Astrocyte (in vitro differentiated cells and primary cell): ENCODE measurements at regions not wholly inside any gene's neighbourhood (a gene's known extent, or its start where the extent isn't known, plus 50 kb on each side); places are given as distances from the start of the nearest gene placed in this dataset.

ENCODE experiments used
- DNase-seq: peaks from one replicate; pipeline ENCODE4 v3.0.0-alpha.2; 2010; ENCODE audit warnings: low read depth
- FAIRE-seq: peaks from 2 replicates; lab custom pipeline; 2011; peaks lifted over from hg19 to GRCh38; lab: Jason Lieb, UNC
- H2AFZ ChIP-seq: 2 replicates; pipeline ENCODE4 v1.6.0; 2012; ENCODE audit warnings: low read depth, low read length, inconsistent platforms
- H3K27ac ChIP-seq: 2 replicates; pipeline ENCODE4 v1.5.1; 2011; ENCODE audit warnings: low read depth, low read length, inconsistent platforms
- H3K27me3 ChIP-seq: 2 replicates; pipeline ENCODE4 v1.6.0; 2011; ENCODE audit warnings: low read length, inconsistent platforms; ENCODE audit not compliant: insufficient read depth
- H3K36me3 ChIP-seq: 2 replicates; pipeline ENCODE4 v1.5.1; 2011; ENCODE audit warnings: low read length, inconsistent platforms; ENCODE audit not compliant: insufficient read depth
- H3K4me1 ChIP-seq: 2 replicates; pipeline ENCODE4 v1.5.1; 2011; ENCODE audit warnings: low read length, inconsistent platforms; ENCODE audit not compliant: insufficient read depth
- H3K4me2 ChIP-seq: 2 replicates; pipeline ENCODE4 v1.6.0; 2012; ENCODE audit warnings: low read length, inconsistent platforms
- H3K4me3 ChIP-seq: 2 replicates; pipeline ENCODE4 v1.5.1; 2011; ENCODE audit warnings: low read depth, mild to moderate bottlenecking, low read length, inconsistent platforms; ENCODE audit not compliant: insufficient read depth
- H3K79me2 ChIP-seq: 2 replicates; pipeline ENCODE4 v1.6.0; 2012; ENCODE audit warnings: mild to moderate bottlenecking, low read length, inconsistent platforms; ENCODE audit not compliant: insufficient read depth
- H3K9ac ChIP-seq: 2 replicates; pipeline ENCODE4 v1.6.0; 2012; ENCODE audit warnings: mild to moderate bottlenecking, low read length, inconsistent platforms
- H3K9me3 ChIP-seq: 2 replicates; pipeline ENCODE4 v1.5.1; 2012; ENCODE audit warnings: low read depth, mild to moderate bottlenecking, low read length, inconsistent platforms; ENCODE audit not compliant: insufficient read depth
- H4K20me1 ChIP-seq: 2 replicates; pipeline ENCODE4 v1.6.0; 2012; ENCODE audit warnings: low read length, inconsistent platforms; ENCODE audit not compliant: insufficient read depth
- H3K27ac Mint-ChIP-seq: one replicate; pipeline ENCODE4 v1.8.0; 2021; ENCODE audit warnings: mild to moderate bottlenecking, mixed read lengths; ENCODE audit not compliant: unreplicated experiment
- H3K27me3 Mint-ChIP-seq: one replicate; pipeline ENCODE4 v1.8.0; 2021; ENCODE audit warnings: low read depth, mixed read lengths; ENCODE audit not compliant: unreplicated experiment
- H3K36me3 Mint-ChIP-seq: one replicate; pipeline ENCODE4 v1.8.0; 2021; ENCODE audit warnings: low read depth, mixed read lengths; ENCODE audit not compliant: unreplicated experiment
- H3K4me1 Mint-ChIP-seq: one replicate; pipeline ENCODE4 v1.8.0; 2021; ENCODE audit warnings: low read depth, mixed read lengths; ENCODE audit not compliant: unreplicated experiment
- H3K4me3 Mint-ChIP-seq: one replicate; pipeline ENCODE4 v1.8.0; 2021; ENCODE audit warnings: mild to moderate bottlenecking, moderate library complexity, mixed read lengths; ENCODE audit not compliant: unreplicated experiment
- H3K9me3 Mint-ChIP-seq: one replicate; pipeline ENCODE4 v1.8.0; 2021; ENCODE audit warnings: mild to moderate bottlenecking, mixed read lengths; ENCODE audit not compliant: unreplicated experiment
- CTCF ChIP-seq: IDR thresholded peaks from 2 replicates; pipeline ENCODE4 v1.5.1; 2011; ENCODE audit warnings: low read depth, mild to moderate bottlenecking, inconsistent platforms, low read length, moderate library complexity; ENCODE audit not compliant: insufficient read depth
- EZH2 ChIP-seq: IDR thresholded peaks from 2 replicates; pipeline ENCODE4 v1.6.1; 2012; ENCODE audit warnings: mild to moderate bottlenecking, low read length, inconsistent platforms; ENCODE audit not compliant: insufficient read depth

GRCh38 chr3:87553058-87553457 lies 276.7 kb upstream of the POU1F1 start:
- H3K79me2 ChIP-seq = no peaks in the 10 kb centered on the region

GRCh38 chr3:87550892-87551291 lies 274.5 kb upstream of the POU1F1 start:
- H3K36me3 Mint-ChIP-seq = no peaks in the 10 kb centered on the region
- TF ChIP-seq CTCF = no peak
- no peak for TF ChIP-seq EZH2
- FAIRE-seq (no peak), DNase-seq (no peak)
- no peaks in the 10 kb centered on the region for H4K20me1 ChIP-seq
- no peaks in the 10 kb centered on the region for H3K27me3 Mint-ChIP-seq
- no peak overlapping the region for H3K27ac ChIP-seq
- H3K4me1 Mint-ChIP-seq = no peaks in the 10 kb centered on the region
- H3K36me3 ChIP-seq = no peaks in the 10 kb centered on the region
- no peak overlapping the region for H3K4me3 ChIP-seq
- H3K9me3 Mint-ChIP-seq = no peaks in the 10 kb centered on the region
- no peak overlapping the region for H2AFZ ChIP-seq
- no peaks in the 10 kb centered on the region for H3K4me1 ChIP-seq
- H3K27ac Mint-ChIP-seq = no peak overlapping the region
- no peak overlapping the region for H3K9ac ChIP-seq
- H3K4me2 ChIP-seq = no peak overlapping the region
- H3K9me3 ChIP-seq = no peaks in the 10 kb centered on the region
- H3K4me3 Mint-ChIP-seq = no peak overlapping the region
- no peaks in the 10 kb centered on the region for H3K79me2 ChIP-seq
- no peaks in the 10 kb centered on the region for H3K27me3 ChIP-seq

More at GRCh38 chr3:87553058-87553457, 276.7 kb upstream of the POU1F1 start:
- H3K9me3 Mint-ChIP-seq = no peaks in the 10 kb centered on the region
- peaks cover 5% of the 10 kb centered on the region for H3K4me1 Mint-ChIP-seq
- no peaks in the 10 kb centered on the region for H3K4me1 ChIP-seq
- no peaks in the 10 kb centered on the region for H3K9me3 ChIP-seq
- H3K27me3 ChIP-seq = no peaks in the 10 kb centered on the region
- no peak overlapping the region for H2AFZ ChIP-seq
- H3K36me3 ChIP-seq = no peaks in the 10 kb centered on the region
- TF ChIP-seq EZH2 (no peak), CTCF (no peak)
- H3K4me3 ChIP-seq = no peak overlapping the region
- H3K4me2 ChIP-seq = no peak overlapping the region
- no peaks in the 10 kb centered on the region for H3K36me3 Mint-ChIP-seq
- H4K20me1 ChIP-seq = no peaks in the 10 kb centered on the region
- FAIRE-seq (no peak), DNase-seq (no peak)
- H3K27me3 Mint-ChIP-seq = no peaks in the 10 kb centered on the region
- H3K27ac ChIP-seq = no peak overlapping the region
- no peak overlapping the region for H3K9ac ChIP-seq
- no peak overlapping the region for H3K4me3 Mint-ChIP-seq
- no peak overlapping the region for H3K27ac Mint-ChIP-seq

- no peak for FAIRE-seq
Observed at GRCh38 chr3:87549208-87549607, 272.8 kb upstream of the POU1F1 start.

More at GRCh38 chr3:87549208-87549607, 272.8 kb upstream of the POU1F1 start:
- Mint-ChIP-seq H3K4me1 (no peaks in the 10 kb centered on the region), H3K36me3 (no peaks in the 10 kb centered on the region), H3K9me3 (no peaks in the 10 kb centered on the region), H3K27ac (no peak overlapping the region), H3K27me3 (no peaks in the 10 kb centered on the region), H3K4me3 (no peak overlapping the region)
- H3K9ac ChIP-seq = no peak overlapping the region
- no peak overlapping the region for H3K27ac ChIP-seq
- TF ChIP-seq CTCF (no peak), EZH2 (no peak)
- no peak for DNase-seq
- no peak overlapping the region for H2AFZ ChIP-seq
- no peaks in the 10 kb centered on the region for H4K20me1 ChIP-seq
- no peaks in the 10 kb centered on the region for H3K9me3 ChIP-seq
- H3K4me2 ChIP-seq = no peak overlapping the region
- no peaks in the 10 kb centered on the region for H3K4me1 ChIP-seq
- H3K79me2 ChIP-seq = no peaks in the 10 kb centered on the region
- no peak overlapping the region for H3K4me3 ChIP-seq
- no peaks in the 10 kb centered on the region for H3K27me3 ChIP-seq
- no peaks in the 10 kb centered on the region for H3K36me3 ChIP-seq
